ENCODE measurements at regions not wholly inside any gene's neighbourhood (a gene's known extent, or its start where the extent isn't known, plus 50 kb on each side); places are given as distances from the start of the nearest gene placed in this dataset.
"Not testable (repeated sequence)": the region's sequence is repeated elsewhere in the genome, so short reads cannot be mapped to it uniquely, and the experiment has no call there.

GRCh38 chr5:3324421-3325101 is 271.1 kb upstream of the IRX1 start:
- no peaks in the 10 kb centered on the region for H3K36me3 ChIP-seq (ENCODE audit: control insufficient read depth, insufficient read depth, low read length)
- H3K9me3 ChIP-seq (ENCODE audit: control insufficient read depth, insufficient read depth, low read depth, low read length) = peaks cover 9% of the 10 kb centered on the region
- DNase-seq (ENCODE audit: low read depth in 2 of 2) = no peak
- H3K4me3 ChIP-seq (replicated peaks in 1 of 4; ENCODE audit: control extremely low read depth in 1 of 4, insufficient read depth in 1 of 4, low read depth in 3 of 4, low read length in 4 of 4) = no peak overlapping the region
- no peak overlapping the region for H3K9ac ChIP-seq (ENCODE audit: insufficient read depth, low read length)
- H4K20me1 ChIP-seq (ENCODE audit: control insufficient read depth, extremely low read depth, insufficient read depth, low read length) = no peaks in the 10 kb centered on the region
- no peak overlapping the region for H3K4me2 ChIP-seq (ENCODE audit: extremely low read depth, insufficient read depth, low read length)
- no peaks in the 10 kb centered on the region for H3K4me1 ChIP-seq (ENCODE audit: control insufficient read depth, extremely low read depth, insufficient read depth, low read length)
- no peak overlapping the region for H3K27ac ChIP-seq (ENCODE audit: insufficient read depth, low read length)
- no peak overlapping the region for H2AFZ ChIP-seq (ENCODE audit: low read length)
- no peaks in the 10 kb centered on the region for H3K27me3 ChIP-seq (ENCODE audit: control insufficient read depth, insufficient read depth, low read length)
- TF ChIP-seq CTCF (conservative IDR thresholded peaks at IDR 0.05 in 1 of 2, IDR thresholded peaks at IDR 0.05 in 1 of 2; ENCODE audit: low read depth in 1 of 2, low read length in 2 of 2) = no peak
- TF ChIP-seq EZH2 (IDR thresholded peaks at IDR 0.05; ENCODE audit: low read length, missing control alignments) = no peak
- H3K79me2 ChIP-seq (ENCODE audit: control insufficient read depth, insufficient read depth, low read length) = no peaks in the 10 kb centered on the region

GRCh38 chr5:3323966-3324365 is 271.7 kb upstream of the IRX1 start:
- H3K27me3 ChIP-seq (ENCODE audit: control insufficient read depth, insufficient read depth, low read length); H3K4me2 ChIP-seq (ENCODE audit: extremely low read depth, insufficient read depth, low read length); H3K4me1 ChIP-seq (ENCODE audit: control insufficient read depth, extremely low read depth, insufficient read depth, low read length); H3K27ac ChIP-seq (ENCODE audit: insufficient read depth, low read length); DNase-seq (ENCODE audit: low read depth in 2 of 2); H2AFZ ChIP-seq (ENCODE audit: low read length); H3K4me3 ChIP-seq (replicated peaks in 1 of 4; ENCODE audit: control extremely low read depth in 1 of 4, insufficient read depth in 1 of 4, low read depth in 3 of 4, low read length in 4 of 4); H3K9ac ChIP-seq (ENCODE audit: insufficient read depth, low read length); H3K36me3 ChIP-seq (ENCODE audit: control insufficient read depth, insufficient read depth, low read length); H4K20me1 ChIP-seq (ENCODE audit: control insufficient read depth, extremely low read depth, insufficient read depth, low read length); H3K9me3 ChIP-seq (ENCODE audit: control insufficient read depth, insufficient read depth, low read depth, low read length); H3K79me2 ChIP-seq (ENCODE audit: control insufficient read depth, insufficient read depth, low read length): not testable (repeated sequence)

- H3K79me2 ChIP-seq (ENCODE audit: control insufficient read depth, insufficient read depth, low read length) = no peaks in the 10 kb centered on the region
- H3K27me3 ChIP-seq (ENCODE audit: control insufficient read depth, insufficient read depth, low read length) = no peaks in the 10 kb centered on the region
- H3K9me3 ChIP-seq (ENCODE audit: control insufficient read depth, insufficient read depth, low read depth, low read length) = peaks cover 9% of the 10 kb centered on the region
- DNase-seq (ENCODE audit: low read depth in 2 of 2) = no peak
- no peak overlapping the region for H2AFZ ChIP-seq (ENCODE audit: low read length)
- no peak overlapping the region for H3K4me3 ChIP-seq (replicated peaks in 1 of 4; ENCODE audit: control extremely low read depth in 1 of 4, insufficient read depth in 1 of 4, low read depth in 3 of 4, low read length in 4 of 4)
- no peak overlapping the region for H3K4me2 ChIP-seq (ENCODE audit: extremely low read depth, insufficient read depth, low read length)
- no peaks in the 10 kb centered on the region for H3K36me3 ChIP-seq (ENCODE audit: control insufficient read depth, insufficient read depth, low read length)
- no peak for TF ChIP-seq EZH2 (IDR thresholded peaks at IDR 0.05; ENCODE audit: low read length, missing control alignments)
- no peak for TF ChIP-seq CTCF (conservative IDR thresholded peaks at IDR 0.05 in 1 of 2, IDR thresholded peaks at IDR 0.05 in 1 of 2; ENCODE audit: low read depth in 1 of 2, low read length in 2 of 2)
- H3K27ac ChIP-seq (ENCODE audit: insufficient read depth, low read length) = no peak overlapping the region
- H3K4me1 ChIP-seq (ENCODE audit: control insufficient read depth, extremely low read depth, insufficient read depth, low read length) = no peaks in the 10 kb centered on the region
- no peaks in the 10 kb centered on the region for H4K20me1 ChIP-seq (ENCODE audit: control insufficient read depth, extremely low read depth, insufficient read depth, low read length)
- no peak overlapping the region for H3K9ac ChIP-seq (ENCODE audit: insufficient read depth, low read length)
These were observed 272.5 kb upstream of the IRX1 start for GRCh38 chr5:3323144-3323543.
